Neural cell (in vitro differentiated cells): ENCODE measurements at regions not wholly inside any gene's neighbourhood (a gene's known extent, or its start where the extent isn't known, plus 50 kb on each side); places are given as distances from the start of the nearest gene placed in this dataset.

ENCODE experiments used
- H2AFZ ChIP-seq: fragments of 200-600, 300-800 bp; sonication (generic), shearing (Covaris generic); 2 replicates; pipeline ENCODE4 v1.6.0; 2014; ENCODE audit warnings: low read depth, mild to moderate bottlenecking, antibody characterized with exemption, low read length, moderate library complexity
- H3F3A ChIP-seq: fragments of 200-600 bp; shearing (Covaris generic); 2 replicates; pipeline ENCODE4 v1.6.1; 2016; ENCODE audit warnings: mild to moderate bottlenecking, moderate library complexity, mixed read lengths, antibody characterized with exemption, low read length; ENCODE audit not compliant: insufficient read depth, poor library complexity, severe bottlenecking
- H3K27ac ChIP-seq: fragments of 200-600, 300-800 bp; sonication (generic), shearing (Covaris generic); 2 replicates; pipeline ENCODE4 v1.5.1; 2014; ENCODE audit warnings: mild to moderate bottlenecking, low read length, moderate library complexity
- H3K27me3 ChIP-seq: fragments of 300-800, 200-600 bp; sonication (generic), shearing (Covaris generic); 2 replicates; pipeline ENCODE4 v1.6.0; 2014; ENCODE audit warnings: mild to moderate bottlenecking, low read depth, low read length, moderate library complexity; ENCODE audit not compliant: insufficient read depth
- H3K36me3 ChIP-seq: fragments of 300-800, 200-600 bp; sonication (generic), shearing (Covaris generic); 2 replicates; pipeline ENCODE4 v1.5.1; 2014; ENCODE audit warnings: mild to moderate bottlenecking, antibody characterized with exemption, low read length, moderate library complexity; ENCODE audit not compliant: insufficient read depth
- H3K4me2 ChIP-seq: fragments of 300-800, 200-600 bp; sonication (generic), shearing (Covaris generic); 2 replicates; pipeline ENCODE4 v1.6.0; 2014; ENCODE audit warnings: mild to moderate bottlenecking, low read length
- H3K4me3 ChIP-seq: fragments of 300-800, 200-600 bp; sonication (generic), shearing (Covaris generic); 2 replicates; pipeline ENCODE4 v1.5.1; 2014; ENCODE audit warnings: mild to moderate bottlenecking, low read length, moderate library complexity
- H3K79me2 ChIP-seq: fragments of 200-600 bp; shearing (Covaris generic); replicated peaks from 2 replicates; pipeline ENCODE4 v1.6.0; 2014; ENCODE audit warnings: mild to moderate bottlenecking, low read length, moderate library complexity; ENCODE audit not compliant: insufficient read depth
- H3K9ac ChIP-seq: fragments of 300-800, 200-600 bp; sonication (generic), shearing (Covaris generic); 2 replicates; pipeline ENCODE4 v1.6.1; 2016; ENCODE audit warnings: mild to moderate bottlenecking, low read length, mixed read lengths
- H3K9me2 ChIP-seq: fragments of 200-600 bp; shearing (Covaris generic); 2 replicates; pipeline ENCODE4 v1.6.1; 2016; ENCODE audit warnings: mild to moderate bottlenecking, low read length, mixed read lengths; ENCODE audit not compliant: insufficient read depth
- H3K9me3 ChIP-seq: fragments of 200-600, 300-800 bp; sonication (generic), shearing (Covaris generic); 2 replicates; pipeline ENCODE4 v1.6.1; 2016; ENCODE audit warnings: mild to moderate bottlenecking, mixed run types, low read length, moderate library complexity, mixed read lengths
- H4K20me1 ChIP-seq: fragments of 200-600 bp; shearing (Covaris generic); 2 replicates; pipeline ENCODE4 v1.6.1; 2016; ENCODE audit warnings: mild to moderate bottlenecking, mixed run types; ENCODE audit not compliant: insufficient read depth
- CTCF ChIP-seq: fragments of 450-650 bp; IDR thresholded peaks from 2 replicates; pipeline ENCODE4 v1.5.1; 2014; ENCODE audit warnings: antibody characterized with exemption, mild to moderate bottlenecking, moderate library complexity; ENCODE audit not compliant: poor library complexity, severe bottlenecking
- EP300 ChIP-seq: fragments of 450-650 bp; conservative IDR thresholded peaks from 2 replicates; pipeline ENCODE4 v1.6.1; 2014; ENCODE audit warnings: antibody characterized with exemption, mild to moderate bottlenecking, moderate library complexity; ENCODE audit not compliant: poor library complexity, severe bottlenecking
- EZH2 ChIP-seq: fragments of 200-600, 300-800 bp; shearing (Covaris generic), sonication (generic); IDR thresholded peaks from 2 replicates; pipeline ENCODE4 v1.6.1; 2014; ENCODE audit warnings: antibody characterized with exemption, low read length, borderline replicate concordance, mild to moderate bottlenecking; ENCODE audit not compliant: insufficient read depth, poor library complexity, severe bottlenecking
- MXI1 ChIP-seq: fragments of 450-650 bp; conservative IDR thresholded peaks from 2 replicates; pipeline ENCODE4 v1.6.1; 2014; ENCODE audit warnings: antibody characterized with exemption, mild to moderate bottlenecking; ENCODE audit not compliant: poor library complexity, severe bottlenecking
- POLR2AphosphoS5 ChIP-seq: IDR thresholded peaks from 2 replicates; pipeline ENCODE4 v1.6.1; 2012
- RAD21 ChIP-seq: fragments of 450-650 bp; conservative IDR thresholded peaks from 2 replicates; pipeline ENCODE4 v1.6.1; 2014; ENCODE audit warnings: antibody characterized with exemption, mild to moderate bottlenecking, moderate library complexity
- REST ChIP-seq: IDR thresholded peaks from 2 replicates; pipeline ENCODE4 v1.6.1; 2012; ENCODE audit warnings: borderline replicate concordance
- SMC3 ChIP-seq: fragments of 450-650 bp; conservative IDR thresholded peaks from 2 replicates; pipeline ENCODE4 v1.6.1; 2014; ENCODE audit warnings: antibody characterized with exemption, mild to moderate bottlenecking, moderate library complexity; ENCODE audit not compliant: poor library complexity
- TAF1 ChIP-seq: IDR thresholded peaks from 2 replicates; pipeline ENCODE4 v1.6.1; 2012; ENCODE audit warnings: low read depth

- Histone ChIP-seq H3K27ac (no peak overlapping the region), H4K20me1 (no peaks in the 10 kb centered on the region), H3K4me2 (no peak overlapping the region), H3K27me3 (peaks cover 57% of the 10 kb centered on the region), H3K9me3 (no peaks in the 10 kb centered on the region), H3K79me2 (no peaks in the 10 kb centered on the region), H3F3A (no peaks in the 10 kb centered on the region), H3K36me3 (no peaks in the 10 kb centered on the region), H3K4me3 (no peak overlapping the region), H2AFZ (no peak overlapping the region), H3K9ac (no peak overlapping the region), H3K9me2 (no peaks in the 10 kb centered on the region)
- no peak for TF ChIP-seq TAF1
- TF ChIP-seq EP300, result no peak
- TF ChIP-seq CTCF, result no peak
- no peak for TF ChIP-seq SMC3
- TF ChIP-seq POLR2AphosphoS5, result no peak
- TF ChIP-seq REST, result no peak
- TF ChIP-seq EZH2, result no peak
- no peak for TF ChIP-seq MXI1
- TF ChIP-seq RAD21, result no peak
Measured at GRCh38 chr5:3116366-3116765, 364.9 kb upstream of the IRX2 start.

GRCh38 chr5:3114467-3114866 is 363.0 kb upstream of the IRX2 start:
- peaks cover 38% of the 10 kb centered on the region for H3K27me3 ChIP-seq
- H3K27ac ChIP-seq, result no peak overlapping the region

More at GRCh38 chr5:3114467-3114866, 363.0 kb upstream of the IRX2 start:
- H3K4me2 ChIP-seq, result no peak overlapping the region
- no peaks in the 10 kb centered on the region for H3F3A ChIP-seq
- no peaks in the 10 kb centered on the region for H3K79me2 ChIP-seq
- H4K20me1 ChIP-seq, result no peaks in the 10 kb centered on the region
- no peak for TF ChIP-seq MXI1
- TF ChIP-seq CTCF, result no peak
- TF ChIP-seq EP300, result no peak
- TF ChIP-seq TAF1, result no peak
- TF ChIP-seq SMC3, result no peak
- no peak for TF ChIP-seq POLR2AphosphoS5
- no peak for TF ChIP-seq REST
- no peak for TF ChIP-seq RAD21
- no peak for TF ChIP-seq EZH2
- H3K9ac ChIP-seq, result no peak overlapping the region
- H3K4me3 ChIP-seq, result no peak overlapping the region
- no peaks in the 10 kb centered on the region for H3K9me3 ChIP-seq
- H3K9me2 ChIP-seq, result no peaks in the 10 kb centered on the region
- H2AFZ ChIP-seq, result no peak overlapping the region
- H3K36me3 ChIP-seq, result no peaks in the 10 kb centered on the region
